H9 (cell line): ENCODE measurements at regions not wholly inside any gene's neighbourhood (a gene's known extent, or its start where the extent isn't known, plus 50 kb on each side); places are given as distances from the start of the nearest gene placed in this dataset.

Experiments used
- DNase-seq: peaks from one replicate; pipeline ENCODE4 v3.0.0-alpha.2; 2017
- H2AFZ ChIP-seq: one replicate; pipeline ENCODE4 v1.6.1; 2013; ENCODE audit warnings: mild to moderate bottlenecking, low read length, control low read depth, moderate library complexity
- H2AK5ac ChIP-seq: 2 replicates; pipeline ENCODE4 v1.6.1; 2013; ENCODE audit warnings: low read length, control low read depth, mixed read lengths; ENCODE audit not compliant: insufficient read length
- H2BK120ac ChIP-seq: one replicate; pipeline ENCODE4 v1.6.1; 2013; ENCODE audit warnings: low read depth, mild to moderate bottlenecking, low read length, control low read depth, inconsistent platforms; ENCODE audit not compliant: poor library complexity, severe bottlenecking
- H2BK12ac ChIP-seq: 2 replicates; pipeline ENCODE4 v1.6.1; 2013; ENCODE audit warnings: low read length, control low read depth, mixed read lengths, low read depth; ENCODE audit not compliant: insufficient read length
- H2BK15ac ChIP-seq: 2 replicates; pipeline ENCODE4 v1.6.1; 2013; ENCODE audit warnings: low read depth, low read length, control low read depth
- H2BK20ac ChIP-seq: one replicate; pipeline ENCODE4 v1.6.1; 2013; ENCODE audit warnings: low read depth, mild to moderate bottlenecking, low read length, control low read depth, inconsistent platforms; ENCODE audit not compliant: poor library complexity, severe bottlenecking
- H2BK5ac ChIP-seq: 2 replicates; pipeline ENCODE4 v1.6.1; 2013; ENCODE audit warnings: low read length, control low read depth, mixed read lengths; ENCODE audit not compliant: insufficient read length
- H3K14ac ChIP-seq: 2 replicates; pipeline ENCODE4 v1.6.1; 2013; ENCODE audit warnings: low read length, control low read depth; ENCODE audit not compliant: insufficient read depth
- H3K18ac ChIP-seq: 2 replicates; pipeline ENCODE4 v1.6.1; 2013; ENCODE audit warnings: low read depth, mild to moderate bottlenecking, mixed read lengths, low read length, control low read depth; ENCODE audit not compliant: insufficient read length
- H3K23ac ChIP-seq: 2 replicates; pipeline ENCODE4 v1.6.1; 2013; ENCODE audit warnings: low read length, control low read depth, mixed read lengths, low read depth; ENCODE audit not compliant: insufficient read length
- H3K23me2 ChIP-seq: 2 replicates; pipeline ENCODE4 v1.6.1; 2013; ENCODE audit warnings: low read depth, mild to moderate bottlenecking, mixed read lengths, low read length, control low read depth; ENCODE audit not compliant: insufficient read length, poor library complexity, severe bottlenecking
- H3K27ac ChIP-seq: 2 replicates; pipeline ENCODE4 v1.5.1; 2013; ENCODE audit warnings: low read length, control low read depth, mixed read lengths, low read depth; ENCODE audit not compliant: insufficient read length
- H3K27me3 ChIP-seq: 2 replicates; pipeline ENCODE4 v1.6.1; 2013; ENCODE audit warnings: low read length, control low read depth, inconsistent platforms; ENCODE audit not compliant: insufficient read depth
- H3K4ac ChIP-seq: 2 replicates; pipeline ENCODE4 v1.6.1; 2013; ENCODE audit warnings: low read depth, mild to moderate bottlenecking, control low read depth, inconsistent platforms, low read length, moderate library complexity
- H3K4me1 ChIP-seq: 2 replicates; pipeline ENCODE4 v1.6.1; 2013; ENCODE audit warnings: low read length, control low read depth, inconsistent platforms; ENCODE audit not compliant: insufficient read depth
- H3K4me2 ChIP-seq: 2 replicates; pipeline ENCODE4 v1.6.1; 2013; ENCODE audit warnings: low read length, control low read depth, mixed read lengths; ENCODE audit not compliant: insufficient read length, insufficient read depth
- H3K56ac ChIP-seq: 2 replicates; pipeline ENCODE4 v1.6.1; 2013; ENCODE audit warnings: low read depth, mild to moderate bottlenecking, mixed read lengths, low read length, control low read depth; ENCODE audit not compliant: insufficient read length
- H3K79me1 ChIP-seq: 2 replicates; pipeline ENCODE4 v1.6.1; 2013; ENCODE audit warnings: low read depth, mild to moderate bottlenecking, moderate library complexity, low read length, control low read depth, inconsistent platforms; ENCODE audit not compliant: insufficient read depth, poor library complexity, severe bottlenecking
- H3K79me2 ChIP-seq: 2 replicates; pipeline ENCODE4 v1.6.1; 2013; ENCODE audit warnings: low read length, control low read depth, inconsistent platforms; ENCODE audit not compliant: insufficient read depth
- H3K9ac ChIP-seq: 2 replicates; pipeline ENCODE4 v1.6.1; 2013; ENCODE audit warnings: low read length, control low read depth, mixed read lengths; ENCODE audit not compliant: insufficient read length; ENCODE audit errors: extremely low read depth
- H3K9me3 ChIP-seq: one replicate; pipeline ENCODE4 v1.6.1; 2013; ENCODE audit warnings: low read depth, low read length, inconsistent platforms; ENCODE audit not compliant: control insufficient read depth
- H3T11ph ChIP-seq: one replicate; pipeline ENCODE4 v1.6.1; 2013; ENCODE audit warnings: mild to moderate bottlenecking, low read length, control low read depth, inconsistent platforms
- H4K20me1 ChIP-seq: one replicate; pipeline ENCODE4 v1.6.1; 2013; ENCODE audit not compliant: control insufficient read depth, insufficient read length, insufficient read depth
- H4K5ac ChIP-seq: 2 replicates; pipeline ENCODE4 v1.6.1; 2013; ENCODE audit warnings: low read depth, mild to moderate bottlenecking, mixed read lengths, low read length, control low read depth; ENCODE audit not compliant: insufficient read length
- H4K8ac ChIP-seq: replicated peaks from 2 replicates; pipeline ENCODE4 v1.6.1; 2013; ENCODE audit warnings: low read length, control low read depth, mixed read lengths, low read depth; ENCODE audit not compliant: insufficient read length
- H4K91ac ChIP-seq: 2 replicates; pipeline ENCODE4 v1.6.1; 2013; ENCODE audit warnings: low read depth, mild to moderate bottlenecking, moderate library complexity, mixed read lengths, low read length, control low read depth; ENCODE audit not compliant: insufficient read length
- H3K27ac Mint-ChIP-seq, 3 experiments: 2 replicates in 2 of 3; 3 replicates in 1 of 3; pipeline ENCODE4 v1.8.0; 2020 to 2021; ENCODE audit warnings: mixed read lengths in 3 of 3, mild to moderate bottlenecking in 1 of 3, moderate library complexity in 1 of 3
- H3K27me3 Mint-ChIP-seq: 2 replicates; pipeline ENCODE4 v1.8.0; 2021; ENCODE audit warnings: low read depth, mild to moderate bottlenecking, moderate library complexity, mixed read lengths
- H3K36me3 Mint-ChIP-seq, 3 experiments: 2 replicates in 2 of 3; 3 replicates in 1 of 3; pipeline ENCODE4 v1.8.0; 2020 to 2021; ENCODE audit warnings: low read depth in 3 of 3, mixed read lengths in 3 of 3; ENCODE audit not compliant: insufficient read depth in 1 of 3
- H3K4me1 Mint-ChIP-seq, 2 experiments: 2 replicates each; pipeline ENCODE4 v1.8.0; 2020; ENCODE audit warnings: mixed read lengths in 2 of 2
- H3K4me3 Mint-ChIP-seq, 2 experiments: 2 replicates in 1 of 2; 3 replicates in 1 of 2; pipeline ENCODE4 v1.8.0; 2020 to 2021; ENCODE audit warnings: mild to moderate bottlenecking in 2 of 2, mixed read lengths in 2 of 2, moderate library complexity in 1 of 2
- H3K9me3 Mint-ChIP-seq, 2 experiments: 2 replicates in 1 of 2; 3 replicates in 1 of 2; pipeline ENCODE4 v1.8.0; 2020; ENCODE audit warnings: mild to moderate bottlenecking in 2 of 2, mixed read lengths in 2 of 2, moderate library complexity in 1 of 2
- WGBS: extraction: QIAGEN DNeasy Blood & Tissue Kit; methylation state at CpG from one replicate; pipeline ENCODE4 v1.1.7; 2013; ENCODE audit warnings: missing lambda C conversion rate, low lambda C conversion rate, mixed read lengths; ENCODE audit not compliant: insufficient read length; ENCODE audit errors: extremely low coverage; 5-methylcytosine and 5-hydroxymethylcytosine counted together
- TF ChIP-seq, protein P1 (sequence below): fragments of 200-600 bp; sonication (generic); conservative IDR thresholded peaks from 3 replicates; pipeline ENCODE4 v1.8.0; 2021; ENCODE audit warnings: antibody characterized with exemption, mild to moderate bottlenecking

DNA sequence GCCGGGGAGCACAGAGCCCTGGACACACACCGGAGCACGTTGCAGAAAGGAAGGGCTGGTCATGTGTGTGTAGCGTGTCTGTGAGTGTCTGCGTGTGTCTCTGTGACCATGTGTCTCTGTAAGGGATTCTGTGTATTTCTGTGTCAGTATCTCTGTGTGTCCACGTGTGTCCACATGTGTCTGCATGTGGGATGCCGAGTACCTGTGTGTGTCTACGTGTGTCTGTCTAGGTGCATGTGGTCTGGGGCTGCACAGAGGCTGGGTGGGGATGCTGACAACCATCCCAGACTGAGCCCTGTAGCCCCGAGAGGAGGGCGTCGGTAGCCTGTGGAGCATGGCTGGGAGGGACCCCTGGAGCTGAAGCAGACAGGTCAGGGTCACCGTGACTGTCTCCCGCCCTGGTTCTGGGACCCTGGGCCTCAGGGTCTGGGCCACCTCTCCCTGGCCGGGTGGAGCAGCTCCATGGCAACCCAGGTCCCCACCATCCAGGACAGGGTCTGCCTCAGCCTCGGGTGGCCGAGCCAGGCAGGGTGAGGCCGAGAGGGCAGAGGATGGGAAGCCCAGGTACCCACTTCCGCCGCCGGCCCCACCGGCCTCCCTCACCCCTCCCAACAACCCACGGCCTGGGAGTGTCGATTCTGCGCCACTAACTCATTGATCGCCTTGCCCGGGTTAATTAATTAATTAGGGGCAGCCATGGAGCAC is 122.7 kb downstream of the FAM53A start:
- Histone ChIP-seq H3K56ac (no peak overlapping the region), H4K91ac (no peak overlapping the region), H3K18ac (no peak overlapping the region), H2BK12ac (no peak overlapping the region), H3K27ac (no peak overlapping the region), H2BK15ac (no peak overlapping the region), H3K79me2 (no peaks in the 10 kb centered on the region), H4K5ac (no peak overlapping the region), H2BK20ac (no peak overlapping the region), H4K20me1 (no peaks in the 10 kb centered on the region), H3K79me1 (no peaks in the 10 kb centered on the region), H3K23me2 (no peaks in the 10 kb centered on the region), H3K14ac (no peak overlapping the region; the same call in 1 of the 2 replicates), H3T11ph (no peak overlapping the region), H3K9me3 (no peaks in the 10 kb centered on the region), H3K23ac (no peak overlapping the region), H2BK120ac (no peak overlapping the region), H3K4me1 (no peaks in the 10 kb centered on the region; the same call in 1 of the 2 replicates), H4K8ac (no peak overlapping the region), H2AK5ac (no peak overlapping the region), H3K4me2 (no peak overlapping the region), H2AFZ (no peak overlapping the region), H3K4ac (no peak overlapping the region), H3K27me3 (no peaks in the 10 kb centered on the region), H3K9ac (no peak overlapping the region), H2BK5ac (no peak overlapping the region)
- Mint-ChIP-seq H3K36me3 (no peaks in the 10 kb centered on the region; a peak in 1 of 7 replicates), H3K9me3 (no peaks in the 10 kb centered on the region; a peak in 1 of 5 replicates), H3K27ac (peak overlapping the region in 1 of 3 experiments; percentile 29; a peak in 1 of 7 replicates), H3K4me1 (peaks cover 5 to 15% of the 10 kb centered on the region in 2 experiments), H3K27me3 (peaks cover 7% of the 10 kb centered on the region), H3K4me3 (no peak overlapping the region)
- WGBS, result no CpG with 5 or more reads among the region's 26 CpGs
- TF ChIP-seq, protein P1, sequence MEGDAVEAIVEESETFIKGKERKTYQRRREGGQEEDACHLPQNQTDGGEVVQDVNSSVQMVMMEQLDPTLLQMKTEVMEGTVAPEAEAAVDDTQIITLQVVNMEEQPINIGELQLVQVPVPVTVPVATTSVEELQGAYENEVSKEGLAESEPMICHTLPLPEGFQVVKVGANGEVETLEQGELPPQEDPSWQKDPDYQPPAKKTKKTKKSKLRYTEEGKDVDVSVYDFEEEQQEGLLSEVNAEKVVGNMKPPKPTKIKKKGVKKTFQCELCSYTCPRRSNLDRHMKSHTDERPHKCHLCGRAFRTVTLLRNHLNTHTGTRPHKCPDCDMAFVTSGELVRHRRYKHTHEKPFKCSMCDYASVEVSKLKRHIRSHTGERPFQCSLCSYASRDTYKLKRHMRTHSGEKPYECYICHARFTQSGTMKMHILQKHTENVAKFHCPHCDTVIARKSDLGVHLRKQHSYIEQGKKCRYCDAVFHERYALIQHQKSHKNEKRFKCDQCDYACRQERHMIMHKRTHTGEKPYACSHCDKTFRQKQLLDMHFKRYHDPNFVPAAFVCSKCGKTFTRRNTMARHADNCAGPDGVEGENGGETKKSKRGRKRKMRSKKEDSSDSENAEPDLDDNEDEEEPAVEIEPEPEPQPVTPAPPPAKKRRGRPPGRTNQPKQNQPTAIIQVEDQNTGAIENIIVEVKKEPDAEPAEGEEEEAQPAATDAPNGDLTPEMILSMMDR, result no peak
- DNase-seq, result no peak
